ENCODE measurements at regions not wholly inside any gene's neighbourhood (a gene's known extent, or its start where the extent isn't known, plus 50 kb on each side); places are given as distances from the start of the nearest gene placed in this dataset.
"Not testable (repeated sequence)": the region's sequence is repeated elsewhere in the genome, so short reads cannot be mapped to it uniquely, and the experiment has no call there.

- Mint-ChIP-seq H3K9me3 (no peaks in the 10 kb centered on the region), H3K4me1 (ENCODE audit: low read depth) (no peaks in the 10 kb centered on the region), H3K27me3 (ENCODE audit: low read depth) (peaks cover 7% of the 10 kb centered on the region), H3K27ac (no peak overlapping the region), H3K36me3 (ENCODE audit: low read depth) (no peaks in the 10 kb centered on the region), H3K4me3 (no peak overlapping the region)
- no peak for DNase-seq
- intact Hi-C loops (cut with micrococcal nuclease), result no loop called here
- CTCF ChIA-PET, result interaction anchor here (0.6 kb wide), 1 partner anchor 45 kb away, joined by 3 read pairs; no protein-coding TSS in a partner anchor
Observed at GRCh38 chr18:45330170-45330594, 285.1 kb upstream of the SLC14A2 start.

GRCh38 chr18:45332871-45333270, 282.4 kb upstream of the SLC14A2 start:
- no peaks in the 10 kb centered on the region for H3K9me3 Mint-ChIP-seq
- H3K4me1 Mint-ChIP-seq (ENCODE audit: low read depth), result no peaks in the 10 kb centered on the region
- H3K36me3 Mint-ChIP-seq (ENCODE audit: low read depth), result no peaks in the 10 kb centered on the region
- DNase-seq, result no peak
- H3K27me3 Mint-ChIP-seq (ENCODE audit: low read depth), result peaks cover 7% of the 10 kb centered on the region
- no peak overlapping the region for H3K27ac Mint-ChIP-seq
- CTCF ChIA-PET, result no interaction called here
- intact Hi-C loops (cut with micrococcal nuclease), result no loop called here
- no peak overlapping the region for H3K4me3 Mint-ChIP-seq

GRCh38 chr18:45334191-45334590, 281.1 kb upstream of the SLC14A2 start:
- no peaks in the 10 kb centered on the region for H3K4me1 Mint-ChIP-seq (ENCODE audit: low read depth)
- peaks cover 7% of the 10 kb centered on the region for H3K27me3 Mint-ChIP-seq (ENCODE audit: low read depth)

GRCh38 chr18:45335282-45336043, 279.8 kb upstream of the SLC14A2 start:
- no peaks in the 10 kb centered on the region for H3K36me3 Mint-ChIP-seq (ENCODE audit: low read depth)
- CTCF ChIA-PET, result no interaction called here
- H3K4me1 Mint-ChIP-seq (ENCODE audit: low read depth), result no peaks in the 10 kb centered on the region
- intact Hi-C loops (cut with micrococcal nuclease), result no loop called here
- peaks cover 4% of the 10 kb centered on the region for H3K27me3 Mint-ChIP-seq (ENCODE audit: low read depth)
- no peak for DNase-seq
- no peaks in the 10 kb centered on the region for H3K9me3 Mint-ChIP-seq
- H3K4me3 Mint-ChIP-seq, result no peak overlapping the region
- no peak overlapping the region for H3K27ac Mint-ChIP-seq

More at GRCh38 chr18:45334191-45334590, 281.1 kb upstream of the SLC14A2 start:
- intact Hi-C loops (cut with micrococcal nuclease), result no loop called here
- no peaks in the 10 kb centered on the region for H3K36me3 Mint-ChIP-seq (ENCODE audit: low read depth)
- H3K27ac Mint-ChIP-seq, result no peak overlapping the region
- no peaks in the 10 kb centered on the region for H3K9me3 Mint-ChIP-seq
- H3K4me3 Mint-ChIP-seq, result no peak overlapping the region
- CTCF ChIA-PET, result no interaction called here
- no peak for DNase-seq

- H3K4me3 Mint-ChIP-seq, result no peak overlapping the region
- peaks cover 3% of the 10 kb centered on the region for H3K27me3 Mint-ChIP-seq (ENCODE audit: low read depth)
- H3K4me1 Mint-ChIP-seq (ENCODE audit: low read depth), result no peaks in the 10 kb centered on the region
- DNase-seq, result no peak
- intact Hi-C loops (cut with micrococcal nuclease), result no loop called here
- H3K9me3 Mint-ChIP-seq, result no peaks in the 10 kb centered on the region
- H3K36me3 Mint-ChIP-seq (ENCODE audit: low read depth), result no peaks in the 10 kb centered on the region
- CTCF ChIA-PET, result no interaction called here
- no peak overlapping the region for H3K27ac Mint-ChIP-seq
Observed at GRCh38 chr18:45336448-45336847, 278.8 kb upstream of the SLC14A2 start.

GRCh38 chr18:45337477-45337876, 277.8 kb upstream of the SLC14A2 start:
- DNase-seq, result no peak
- intact Hi-C loops (cut with micrococcal nuclease), result no loop called here
- no peaks in the 10 kb centered on the region for H3K4me1 Mint-ChIP-seq (ENCODE audit: low read depth)
- no peaks in the 10 kb centered on the region for H3K9me3 Mint-ChIP-seq
- H3K27me3 Mint-ChIP-seq (ENCODE audit: low read depth), result peaks cover 3% of the 10 kb centered on the region
- no peaks in the 10 kb centered on the region for H3K36me3 Mint-ChIP-seq (ENCODE audit: low read depth)
- H3K4me3 Mint-ChIP-seq, result no peak overlapping the region
- no peak overlapping the region for H3K27ac Mint-ChIP-seq
- CTCF ChIA-PET, result interaction anchor here (0.7 kb wide), 1 partner anchor 68 kb away, joined by 4 read pairs; no protein-coding TSS in a partner anchor

- CTCF ChIA-PET, result no interaction called here
Observed at GRCh38 chr18:45339810-45340550, 275.3 kb upstream of the SLC14A2 start.

GRCh38 chr18:45340884-45341283, 274.4 kb upstream of the SLC14A2 start:
- Mint-ChIP-seq H3K9me3 (no peaks in the 10 kb centered on the region), H3K4me3 (no peak overlapping the region), H3K27ac (no peak overlapping the region), H3K36me3 (ENCODE audit: low read depth) (no peaks in the 10 kb centered on the region), H3K27me3 (ENCODE audit: low read depth) (peaks cover 3% of the 10 kb centered on the region), H3K4me1 (ENCODE audit: low read depth) (no peaks in the 10 kb centered on the region)
- intact Hi-C loops (cut with micrococcal nuclease), result no loop called here
- no peak for DNase-seq
- CTCF ChIA-PET, result no interaction called here

More at GRCh38 chr18:45339810-45340550, 275.3 kb upstream of the SLC14A2 start:
- intact Hi-C loops (cut with micrococcal nuclease), result no loop called here
- H3K4me1 Mint-ChIP-seq (ENCODE audit: low read depth), result no peaks in the 10 kb centered on the region
- no peak for DNase-seq
- peaks cover 3% of the 10 kb centered on the region for H3K27me3 Mint-ChIP-seq (ENCODE audit: low read depth)
- no peak overlapping the region for H3K27ac Mint-ChIP-seq
- no peaks in the 10 kb centered on the region for H3K9me3 Mint-ChIP-seq
- H3K36me3 Mint-ChIP-seq (ENCODE audit: low read depth), result no peaks in the 10 kb centered on the region
- no peak overlapping the region for H3K4me3 Mint-ChIP-seq

- CTCF ChIA-PET, result interaction anchor here (0.8 kb wide), 1 partner anchor 129 kb away, joined by 3 read pairs; no protein-coding TSS in a partner anchor
- Mint-ChIP-seq H3K4me3 (no peak overlapping the region), H3K4me1 (ENCODE audit: low read depth) (no peaks in the 10 kb centered on the region), H3K36me3 (ENCODE audit: low read depth) (no peaks in the 10 kb centered on the region), H3K27me3 (ENCODE audit: low read depth) (peaks cover 3% of the 10 kb centered on the region), H3K9me3 (no peaks in the 10 kb centered on the region), H3K27ac (no peak overlapping the region)
- DNase-seq, result no peak
- intact Hi-C loops (cut with micrococcal nuclease), result no loop called here
Observed at GRCh38 chr18:45341454-45341853, 273.8 kb upstream of the SLC14A2 start.

GRCh38 chr18:45342166-45342565, 273.1 kb upstream of the SLC14A2 start:
- no peak for DNase-seq
- intact Hi-C loops (cut with micrococcal nuclease), result no loop called here
- no peaks in the 10 kb centered on the region for H3K36me3 Mint-ChIP-seq (ENCODE audit: low read depth)
- CTCF ChIA-PET, result interaction anchor here (0.8 kb wide), 1 partner anchor 129 kb away, joined by 3 read pairs; no protein-coding TSS in a partner anchor
- H3K9me3 Mint-ChIP-seq, result no peaks in the 10 kb centered on the region
- peaks cover 3% of the 10 kb centered on the region for H3K27me3 Mint-ChIP-seq (ENCODE audit: low read depth)
- H3K27ac Mint-ChIP-seq, result no peak overlapping the region
- H3K4me1 Mint-ChIP-seq (ENCODE audit: low read depth), result no peaks in the 10 kb centered on the region
- no peak overlapping the region for H3K4me3 Mint-ChIP-seq

GRCh38 chr18:45342653-45343052, 272.6 kb upstream of the SLC14A2 start:
- CTCF ChIA-PET, result no interaction called here
- Mint-ChIP-seq H3K27ac (no peak overlapping the region), H3K4me3 (no peak overlapping the region), H3K27me3 (ENCODE audit: low read depth) (peaks cover 3% of the 10 kb centered on the region), H3K4me1 (ENCODE audit: low read depth) (no peaks in the 10 kb centered on the region), H3K9me3 (no peaks in the 10 kb centered on the region), H3K36me3 (ENCODE audit: low read depth) (no peaks in the 10 kb centered on the region)
- no peak for DNase-seq
- intact Hi-C loops (cut with micrococcal nuclease), result no loop called here

GRCh38 chr18:45343365-45343764, 271.9 kb upstream of the SLC14A2 start:
- CTCF ChIA-PET, result interaction anchor here (0.6 kb wide), 1 partner anchor 213 kb away, joined by 3 read pairs; no protein-coding TSS in a partner anchor
- H3K4me3 Mint-ChIP-seq, result no peak overlapping the region
- H3K27ac Mint-ChIP-seq, result no peak overlapping the region
- intact Hi-C loops (cut with micrococcal nuclease), result no loop called here
- no peaks in the 10 kb centered on the region for H3K9me3 Mint-ChIP-seq
- H3K36me3 Mint-ChIP-seq (ENCODE audit: low read depth), result no peaks in the 10 kb centered on the region
- no peaks in the 10 kb centered on the region for H3K4me1 Mint-ChIP-seq (ENCODE audit: low read depth)
- DNase-seq, result no peak
- peaks cover 3% of the 10 kb centered on the region for H3K27me3 Mint-ChIP-seq (ENCODE audit: low read depth)

GRCh38 chr18:45344680-45345079, 270.6 kb upstream of the SLC14A2 start:
- DNase-seq; H3K9me3 Mint-ChIP-seq; intact Hi-C loops (cut with micrococcal nuclease); CTCF ChIA-PET; H3K27ac Mint-ChIP-seq; H3K36me3 Mint-ChIP-seq (ENCODE audit: low read depth); H3K4me1 Mint-ChIP-seq (ENCODE audit: low read depth); H3K27me3 Mint-ChIP-seq (ENCODE audit: low read depth); H3K4me3 Mint-ChIP-seq: not testable (repeated sequence)
